Kidney (tissue), 13 donors: ENCODE measurements at regions not wholly inside any gene's neighbourhood (a gene's known extent, or its start where the extent isn't known, plus 50 kb on each side); places are given as distances from the start of the nearest gene placed in this dataset.
"Not testable (repeated sequence)": the region's sequence is repeated elsewhere in the genome, so short reads cannot be mapped to it uniquely, and the experiment has no call there.

Source experiments
- DNase-seq, 5 donors: peaks; one replicate each; pipeline ENCODE4 v3.0.0-alpha.2; 2013 to 2020
- FAIRE-seq: peaks from 2 replicates; lab custom pipeline; 2012; peaks lifted over from hg19 to GRCh38; lab: Jason Lieb, UNC
- H3K27ac ChIP-seq, 2 donors: one replicate each; pipeline ENCODE4 v1.7.0; 2013; ENCODE audit warnings: low read depth in 2 of 2, low read length in 2 of 2, inconsistent platforms in 1 of 2
- H3K27me3 ChIP-seq: one replicate; pipeline ENCODE4 v1.7.1; 2013; ENCODE audit warnings: low read length, inconsistent platforms; ENCODE audit not compliant: control insufficient read depth, insufficient read depth
- H3K36me3 ChIP-seq, 3 donors: one replicate each; pipeline versions ENCODE4 v1.7.0 to v1.7.1; 2013; ENCODE audit warnings: low read length in 3 of 3, control low read depth in 1 of 3, inconsistent platforms in 1 of 3; ENCODE audit not compliant: insufficient read depth in 3 of 3, control insufficient read depth in 2 of 3
- H3K4me1 ChIP-seq, 3 donors: one replicate each; pipeline versions ENCODE4 v1.7.0 to v1.7.1; 2013; ENCODE audit warnings: low read length in 3 of 3, inconsistent platforms in 1 of 3, low read depth in 1 of 3; ENCODE audit not compliant: control insufficient read depth in 2 of 3, insufficient read depth in 2 of 3
- H3K4me3 ChIP-seq, 3 donors: one replicate each; pipeline versions ENCODE4 v1.7.0 to v1.8.1; 2013; ENCODE audit warnings: low read length in 3 of 3, control low read depth in 1 of 3, inconsistent platforms in 1 of 3
- H3K9ac ChIP-seq, 3 donors: one replicate each; pipeline versions ENCODE4 v1.7.0 to v1.7.1; 2013; ENCODE audit warnings: low read length in 3 of 3, control low read depth in 1 of 3, inconsistent platforms in 1 of 3
- H3K9me3 ChIP-seq, 3 donors: one replicate each; pipeline versions ENCODE4 v1.7.0 to v1.7.1; 2013; ENCODE audit warnings: low read length in 3 of 3, control low read depth in 1 of 3, inconsistent platforms in 1 of 3; ENCODE audit not compliant: control insufficient read depth in 2 of 3, insufficient read depth in 1 of 3
- intact Hi-C: fragments of 100-400 bp; cut with DNase I; formaldehyde crosslinking; loops from one replicate; pipeline ENCODE4 v1.11.1; 2022
- TF ChIP-seq, protein P1 (sequence below): IDR thresholded peaks from 3 replicates; pipeline ENCODE4 v1.5.1; 2012; ENCODE audit warnings: mild to moderate bottlenecking, moderate library complexity, borderline replicate concordance; ENCODE audit not compliant: insufficient read depth; ENCODE audit errors: extremely low read depth
- donor health status: control.
- donor health status: control.
- donor health status: control.
- donor health status: control.
- donor health status: control.
- donor health status: DM: yes; HTN: yes; CAD: no.
- donor health status: Normal renal cell carcinoma (clear cell type).

GRCh38 chr1:67908250-67908936, 75.1 kb upstream of the GNG12 start:
- intact Hi-C loops, result no loop called here
- no peaks in the 10 kb centered on the region for H3K27me3 ChIP-seq
- no peaks in the 10 kb centered on the region for H3K36me3 ChIP-seq
- DNase-seq (no peak), FAIRE-seq (no peak)
- TF ChIP-seq, protein P1, sequence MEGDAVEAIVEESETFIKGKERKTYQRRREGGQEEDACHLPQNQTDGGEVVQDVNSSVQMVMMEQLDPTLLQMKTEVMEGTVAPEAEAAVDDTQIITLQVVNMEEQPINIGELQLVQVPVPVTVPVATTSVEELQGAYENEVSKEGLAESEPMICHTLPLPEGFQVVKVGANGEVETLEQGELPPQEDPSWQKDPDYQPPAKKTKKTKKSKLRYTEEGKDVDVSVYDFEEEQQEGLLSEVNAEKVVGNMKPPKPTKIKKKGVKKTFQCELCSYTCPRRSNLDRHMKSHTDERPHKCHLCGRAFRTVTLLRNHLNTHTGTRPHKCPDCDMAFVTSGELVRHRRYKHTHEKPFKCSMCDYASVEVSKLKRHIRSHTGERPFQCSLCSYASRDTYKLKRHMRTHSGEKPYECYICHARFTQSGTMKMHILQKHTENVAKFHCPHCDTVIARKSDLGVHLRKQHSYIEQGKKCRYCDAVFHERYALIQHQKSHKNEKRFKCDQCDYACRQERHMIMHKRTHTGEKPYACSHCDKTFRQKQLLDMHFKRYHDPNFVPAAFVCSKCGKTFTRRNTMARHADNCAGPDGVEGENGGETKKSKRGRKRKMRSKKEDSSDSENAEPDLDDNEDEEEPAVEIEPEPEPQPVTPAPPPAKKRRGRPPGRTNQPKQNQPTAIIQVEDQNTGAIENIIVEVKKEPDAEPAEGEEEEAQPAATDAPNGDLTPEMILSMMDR, result no peak
- H3K4me3 ChIP-seq, result no peak overlapping the region
- no peaks in the 10 kb centered on the region for H3K4me1 ChIP-seq
- no peak overlapping the region for H3K9ac ChIP-seq
- no peak overlapping the region for H3K27ac ChIP-seq
- H3K9me3 ChIP-seq, result no peaks in the 10 kb centered on the region

DNA sequence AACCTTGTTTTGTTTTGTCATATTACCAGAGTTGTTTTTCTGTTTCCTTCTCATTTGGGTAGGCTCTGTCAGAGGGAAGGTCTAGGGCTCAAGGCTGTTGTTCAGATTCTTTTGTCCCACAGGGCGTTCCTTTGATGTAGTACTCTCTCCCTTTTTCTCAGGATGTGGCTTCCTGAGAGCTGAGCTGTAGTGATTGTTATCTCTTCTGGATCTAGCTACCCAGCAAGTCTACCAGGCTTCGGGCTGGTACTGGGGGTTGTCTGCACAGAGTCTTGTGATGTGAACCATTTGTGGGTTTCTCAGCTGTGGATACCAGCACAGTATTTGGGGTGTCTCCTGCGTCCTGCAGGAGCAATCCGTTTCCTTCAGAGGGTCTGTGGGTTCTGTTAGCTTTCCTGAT, 74.2 kb upstream of the GNG12 start:
- DNase-seq, H3K27ac ChIP-seq, H3K27me3 ChIP-seq, H3K9ac ChIP-seq, H3K4me3 ChIP-seq, H3K36me3 ChIP-seq, intact Hi-C loops, H3K4me1 ChIP-seq, FAIRE-seq, H3K9me3 ChIP-seq: not testable (repeated sequence)

DNA sequence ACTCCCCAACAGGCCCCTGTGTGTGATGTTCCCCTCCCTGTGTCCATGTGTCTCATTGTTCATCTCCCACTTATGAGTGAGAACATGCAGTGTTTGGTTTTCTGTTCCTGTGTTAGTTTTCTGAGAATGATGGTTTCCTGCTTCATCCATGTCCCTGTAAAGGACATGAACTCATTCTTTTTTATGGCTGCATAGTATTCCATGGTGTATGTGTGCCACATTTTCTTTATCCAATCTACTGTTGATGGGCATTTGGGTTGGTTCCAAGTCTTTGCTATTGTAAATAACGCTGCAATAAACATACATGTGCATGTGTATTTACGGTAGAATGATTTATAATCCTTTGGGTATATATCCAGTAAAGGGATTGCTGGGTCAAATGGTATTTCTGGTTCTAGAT, 72.7 kb upstream of the GNG12 start:
- H3K4me3 ChIP-seq, DNase-seq, H3K27me3 ChIP-seq, H3K4me1 ChIP-seq, H3K9ac ChIP-seq, H3K36me3 ChIP-seq, H3K27ac ChIP-seq, H3K9me3 ChIP-seq, intact Hi-C loops, FAIRE-seq: not testable (repeated sequence)

GRCh38 chr1:67902546-67903223, 69.4 kb upstream of the GNG12 start:
- H3K4me1 ChIP-seq, H3K27me3 ChIP-seq, DNase-seq, H3K9ac ChIP-seq, FAIRE-seq, H3K36me3 ChIP-seq, H3K4me3 ChIP-seq, H3K9me3 ChIP-seq, H3K27ac ChIP-seq, intact Hi-C loops: not testable (repeated sequence)

DNA sequence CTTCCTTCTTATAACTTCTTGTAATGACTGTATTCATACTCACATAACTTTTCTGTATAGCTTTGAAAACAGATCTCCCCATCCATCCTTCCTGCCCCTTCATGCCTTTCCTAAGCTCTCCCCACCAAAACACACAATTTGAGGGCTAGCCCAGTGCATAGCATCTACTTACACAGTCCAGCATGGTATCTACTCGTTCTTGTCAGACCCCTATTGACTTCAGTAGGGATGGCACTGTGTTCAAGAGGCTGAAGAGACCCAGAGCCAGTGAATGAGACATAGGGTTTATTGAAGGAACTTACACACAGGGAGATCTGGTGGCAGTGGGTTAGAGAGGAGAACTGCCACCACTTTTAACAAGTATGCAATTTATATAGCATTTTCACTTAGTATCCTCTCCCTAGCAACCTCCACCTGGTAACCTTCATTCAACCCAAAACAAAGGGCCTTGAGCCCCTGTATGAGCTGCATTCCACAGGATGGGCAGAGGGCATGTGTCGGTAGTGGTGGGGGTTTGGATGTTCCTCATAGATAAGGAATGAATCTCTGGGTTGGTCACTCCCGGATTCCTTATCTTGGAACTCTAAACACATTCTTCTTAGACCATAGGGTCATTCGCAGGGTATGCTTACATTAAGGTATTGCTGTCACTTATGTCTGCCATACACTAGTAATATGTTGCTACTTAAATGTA, 64.9 kb upstream of the GNG12 start:
- no peak for DNase-seq
- no peaks in the 10 kb centered on the region for H3K4me1 ChIP-seq
- FAIRE-seq, result no peak
- no peaks in the 10 kb centered on the region for H3K27me3 ChIP-seq
- no peak overlapping the region for H3K9ac ChIP-seq
- no peaks in the 10 kb centered on the region for H3K9me3 ChIP-seq
- no peak overlapping the region for H3K4me3 ChIP-seq
- TF ChIP-seq, protein P1, result no peak
- intact Hi-C loops, result no loop called here
- H3K27ac ChIP-seq, result no peak overlapping the region
- H3K36me3 ChIP-seq, result no peaks in the 10 kb centered on the region
